ENCODE measurements at regions not wholly inside any gene's neighbourhood (a gene's known extent, or its start where the extent isn't known, plus 50 kb on each side); places are given as distances from the start of the nearest gene placed in this dataset.
A peak's percentile ranks its signal among the peaks of the same experiment; 100 is the strongest.

GRCh38 chr7:119223930-119224329 is 999.4 kb downstream of the ANKRD7 start (continued):
- TF ChIP-seq, protein P1, sequence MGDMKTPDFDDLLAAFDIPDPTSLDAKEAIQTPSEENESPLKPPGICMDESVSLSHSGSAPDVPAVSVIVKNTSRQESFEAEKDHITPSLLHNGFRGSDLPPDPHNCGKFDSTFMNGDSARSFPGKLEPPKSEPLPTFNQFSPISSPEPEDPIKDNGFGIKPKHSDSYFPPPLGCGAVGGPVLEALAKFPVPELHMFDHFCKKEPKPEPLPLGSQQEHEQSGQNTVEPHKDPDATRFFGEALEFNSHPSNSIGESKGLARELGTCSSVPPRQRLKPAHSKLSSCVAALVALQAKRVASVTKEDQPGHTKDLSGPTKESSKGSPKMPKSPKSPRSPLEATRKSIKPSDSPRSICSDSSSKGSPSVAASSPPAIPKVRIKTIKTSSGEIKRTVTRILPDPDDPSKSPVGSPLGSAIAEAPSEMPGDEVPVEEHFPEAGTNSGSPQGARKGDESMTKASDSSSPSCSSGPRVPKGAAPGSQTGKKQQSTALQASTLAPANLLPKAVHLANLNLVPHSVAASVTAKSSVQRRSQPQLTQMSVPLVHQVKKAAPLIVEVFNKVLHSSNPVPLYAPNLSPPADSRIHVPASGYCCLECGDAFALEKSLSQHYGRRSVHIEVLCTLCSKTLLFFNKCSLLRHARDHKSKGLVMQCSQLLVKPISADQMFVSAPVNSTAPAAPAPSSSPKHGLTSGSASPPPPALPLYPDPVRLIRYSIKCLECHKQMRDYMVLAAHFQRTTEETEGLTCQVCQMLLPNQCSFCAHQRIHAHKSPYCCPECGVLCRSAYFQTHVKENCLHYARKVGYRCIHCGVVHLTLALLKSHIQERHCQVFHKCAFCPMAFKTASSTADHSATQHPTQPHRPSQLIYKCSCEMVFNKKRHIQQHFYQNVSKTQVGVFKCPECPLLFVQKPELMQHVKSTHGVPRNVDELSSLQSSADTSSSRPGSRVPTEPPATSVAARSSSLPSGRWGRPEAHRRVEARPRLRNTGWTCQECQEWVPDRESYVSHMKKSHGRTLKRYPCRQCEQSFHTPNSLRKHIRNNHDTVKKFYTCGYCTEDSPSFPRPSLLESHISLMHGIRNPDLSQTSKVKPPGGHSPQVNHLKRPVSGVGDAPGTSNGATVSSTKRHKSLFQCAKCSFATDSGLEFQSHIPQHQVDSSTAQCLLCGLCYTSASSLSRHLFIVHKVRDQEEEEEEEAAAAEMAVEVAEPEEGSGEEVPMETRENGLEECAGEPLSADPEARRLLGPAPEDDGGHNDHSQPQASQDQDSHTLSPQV (IDR thresholded peaks at IDR 0.05): no peak

DNA sequence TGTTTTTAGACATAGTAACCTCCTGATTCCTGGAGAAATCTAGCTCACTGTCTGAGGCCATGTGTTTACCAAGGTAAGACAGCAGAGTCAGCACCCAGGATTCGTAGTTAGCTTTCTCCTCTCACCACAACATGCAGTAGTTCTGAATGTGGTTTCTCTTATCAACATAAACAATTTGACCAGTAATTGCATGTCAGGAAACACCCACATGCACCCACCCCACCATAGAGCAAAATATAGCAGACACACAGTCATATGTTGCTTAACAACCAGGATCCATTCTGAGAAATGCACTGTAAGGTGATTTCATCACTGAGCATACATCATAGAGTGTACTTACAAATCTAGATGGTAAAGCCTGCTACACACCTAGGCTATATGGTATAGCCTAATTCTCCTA is 1004.0 kb downstream of the ANKRD7 start:
- ChIA-PET CTCF (no interaction called here), SMC1A (ENCODE audit: uncharacterized antibody, unreplicated experiment) (no interaction called here), RAD21 (ENCODE audit: unreplicated experiment) (no interaction called here), POLR2A (no interaction called here)
- no peak overlapping the region for H2AFZ ChIP-seq (ENCODE audit: control insufficient read depth, low read depth, low read length)
- no peak overlapping the region for H3K27ac ChIP-seq (ENCODE audit: control insufficient read depth, insufficient read depth)
- H3K4me3 ChIP-seq: no peak overlapping the region
- TF ChIP-seq RUNX3 (IDR thresholded peaks at IDR 0.05; ENCODE audit: low read length): 0 out of 2 replicates have a peak, but pooled peaks have one; percentile 7
- TF ChIP-seq POU2F2 (IDR thresholded peaks at IDR 0.05; ENCODE audit: borderline replicate concordance, low read depth, low read length): no peak
- BruUV-seq (replicated peaks): no TSS peak
- H3K36me3 ChIP-seq (ENCODE audit: control insufficient read depth in 2 of 2, insufficient read depth in 2 of 2, low read length in 1 of 2): no peaks in the 10 kb centered on the region
- in situ Hi-C loops (cut with MboI) (no loop called here), intact Hi-C loops (cut with micrococcal nuclease; ENCODE audit: unreplicated experiment) (no loop called here)
- DNase-seq (ENCODE audit: low read depth, low spot score): no peak
- H4K20me1 ChIP-seq (ENCODE audit: control insufficient read depth, insufficient read depth): no peaks in the 10 kb centered on the region
- H3K4me2 ChIP-seq (ENCODE audit: control insufficient read depth, insufficient read depth): no peak overlapping the region
- H3K79me2 ChIP-seq (ENCODE audit: control insufficient read depth, insufficient read depth, low read length): no peaks in the 10 kb centered on the region
- no peaks in the 10 kb centered on the region for H3K9me3 ChIP-seq (replicated peaks; ENCODE audit: control insufficient read depth, insufficient read depth, low read length)
- no peak for ATAC-seq
- no peaks in the 10 kb centered on the region for H3K4me1 ChIP-seq (ENCODE audit: control insufficient read depth, insufficient read depth, low read length)
- WGBS (ENCODE audit: insufficient coverage, insufficient replicate concordance, low lambda C conversion rate, missing lambda C conversion rate): 0% methylated on average over 1 of the region's 1 CpG
- H3K27me3 ChIP-seq (replicated peaks in 1 of 2; ENCODE audit: control insufficient read depth in 2 of 2, insufficient read depth in 2 of 2, low read length in 1 of 2): no peaks in the 10 kb centered on the region
- no peak for FAIRE-seq
- H3K9ac ChIP-seq (ENCODE audit: control insufficient read depth, insufficient read depth, low read length): no peak overlapping the region
